HG03280 (cell line): ENCODE measurements at regions not wholly inside any gene's neighbourhood (a gene's known extent, or its start where the extent isn't known, plus 50 kb on each side); places are given as distances from the start of the nearest gene placed in this dataset.

Source experiments
- ATAC-seq: cut with Tn5 transposase; IDR thresholded peaks from one replicate; pipeline ENCODE4 v1.9.1; 2021; ENCODE audit warnings: mild to moderate bottlenecking, moderate library complexity; ENCODE audit not compliant: unreplicated experiment

DNA sequence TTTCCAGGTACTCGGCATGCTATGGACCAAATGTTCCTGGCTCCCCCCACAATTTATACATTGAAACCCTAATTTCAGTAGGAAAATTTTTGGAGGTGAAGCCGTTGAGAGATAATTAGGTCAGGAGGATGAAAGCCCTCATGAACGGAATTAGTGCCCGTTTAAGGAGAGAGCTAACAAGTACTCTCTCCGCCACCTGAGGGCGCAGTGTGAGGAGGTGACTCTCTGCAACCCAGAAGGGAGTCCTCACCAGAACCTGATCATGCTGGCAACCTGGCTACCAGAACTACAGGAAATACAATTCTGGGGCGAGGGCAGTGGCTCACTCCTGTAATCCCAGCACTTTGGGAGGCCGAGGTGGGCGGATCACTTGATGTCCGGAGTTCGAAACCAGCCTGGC lies 397.8 kb downstream of the SLITRK5 start:
- ATAC-seq = no peak

DNA sequence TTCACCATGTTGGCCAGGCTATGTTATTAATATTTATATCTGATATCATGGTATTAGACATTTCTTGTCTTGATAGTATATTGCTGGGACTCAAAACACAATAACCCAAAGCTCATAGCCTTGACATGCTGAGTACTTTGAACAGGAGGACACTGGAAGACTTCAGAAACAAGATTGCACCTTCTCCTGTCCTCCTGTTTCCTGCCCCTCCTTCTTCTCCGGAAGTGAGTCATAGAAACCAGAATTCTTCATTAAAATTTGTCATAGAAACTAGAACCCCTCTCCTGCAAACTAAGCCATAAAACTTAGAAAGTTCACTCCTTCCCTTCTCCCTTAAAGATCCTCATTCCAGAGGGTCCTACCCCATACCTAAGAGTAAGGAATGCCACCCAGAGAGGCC lies 400.2 kb downstream of the SLITRK5 start:
- ATAC-seq = no peak

DNA sequence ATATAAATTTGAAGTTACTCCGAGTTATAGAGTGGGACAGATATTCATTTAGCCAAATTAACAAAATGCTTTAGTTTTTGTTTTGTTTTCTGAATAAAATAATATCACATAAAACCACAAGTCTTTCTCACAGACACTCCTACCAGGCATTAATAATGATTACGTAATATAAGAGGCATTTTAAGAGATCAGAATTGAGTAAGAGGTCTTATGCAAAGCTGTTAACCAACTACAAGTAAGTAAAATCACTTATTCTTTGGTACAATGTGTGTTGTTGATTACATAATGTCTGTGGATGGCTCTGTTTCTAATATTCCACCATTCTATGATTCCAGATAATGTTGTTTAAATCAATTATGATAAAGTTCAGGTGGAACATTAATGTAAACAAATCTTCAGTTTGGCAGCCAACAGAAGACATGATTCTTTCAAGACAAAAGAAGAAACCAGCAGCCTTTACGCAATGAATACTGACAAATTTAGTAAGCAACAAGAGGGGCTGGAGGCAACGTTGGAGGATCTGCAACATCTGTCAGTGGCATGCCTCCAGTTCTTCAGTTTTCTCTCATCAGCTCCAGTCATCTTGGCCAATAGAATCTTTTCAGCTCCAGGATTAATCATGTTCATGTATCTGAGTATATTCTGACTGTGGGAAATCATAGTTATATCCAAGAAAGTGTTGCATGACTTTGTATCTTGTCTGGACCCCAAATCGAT lies 403.8 kb downstream of the SLITRK5 start:
- no peak for ATAC-seq

DNA sequence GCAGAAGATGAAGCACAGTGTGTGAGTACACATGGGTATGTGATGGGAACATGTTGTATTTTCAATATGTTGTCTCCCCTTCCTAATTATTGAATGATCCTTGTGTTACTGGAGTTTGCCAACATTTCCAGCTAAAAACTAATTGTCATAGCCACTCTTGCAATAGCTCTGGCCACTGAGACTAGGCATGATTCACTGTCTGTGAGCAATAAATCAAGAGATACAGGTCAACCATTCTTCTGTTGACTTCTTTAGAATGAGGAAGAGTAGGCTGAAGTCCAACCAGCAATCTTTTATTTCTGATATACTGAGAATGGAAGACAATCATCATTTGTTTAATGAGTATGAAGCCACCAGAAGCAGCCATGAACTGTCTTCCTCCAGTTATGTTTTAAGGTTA lies 413.9 kb downstream of the SLITRK5 start:
- ATAC-seq = no peak

DNA sequence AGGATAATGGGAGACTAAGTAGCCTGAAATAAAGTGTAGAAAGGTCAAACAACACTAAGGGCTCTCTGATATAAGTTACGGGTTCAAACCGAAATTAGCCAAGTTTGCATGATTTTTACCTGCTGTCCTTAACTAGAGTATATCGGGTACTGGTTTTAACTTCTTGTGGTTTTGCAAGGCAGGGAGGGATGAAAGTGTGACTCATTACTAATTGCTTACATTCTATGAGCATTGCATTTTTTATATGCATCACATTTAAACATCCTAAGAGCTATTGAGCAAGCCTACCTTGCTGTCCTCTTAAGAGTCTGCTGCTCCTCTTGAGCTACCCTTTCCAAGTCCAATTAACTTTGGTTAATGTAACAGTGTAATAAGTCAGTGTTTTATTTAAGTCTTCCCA lies 415.4 kb downstream of the SLITRK5 start:
- no peak for ATAC-seq

DNA sequence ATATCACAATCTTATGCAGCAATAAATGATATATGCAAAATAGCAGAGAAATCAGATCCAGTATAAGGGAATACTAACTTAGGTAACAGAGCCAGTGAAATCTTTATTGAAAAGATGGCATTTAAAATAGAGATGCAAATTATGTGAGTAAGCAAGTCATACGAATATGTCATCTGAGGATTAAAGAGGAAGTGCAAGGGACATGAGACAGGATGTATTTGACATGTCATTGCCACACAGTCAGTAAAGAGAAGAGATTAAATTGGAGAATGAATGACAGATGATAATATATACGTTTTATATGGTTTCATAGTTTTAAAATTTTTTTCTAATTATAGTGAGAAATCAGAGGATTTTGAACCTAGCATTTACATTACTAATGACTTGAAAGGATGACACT lies 426.4 kb downstream of the SLITRK5 start:
- no peak for ATAC-seq

DNA sequence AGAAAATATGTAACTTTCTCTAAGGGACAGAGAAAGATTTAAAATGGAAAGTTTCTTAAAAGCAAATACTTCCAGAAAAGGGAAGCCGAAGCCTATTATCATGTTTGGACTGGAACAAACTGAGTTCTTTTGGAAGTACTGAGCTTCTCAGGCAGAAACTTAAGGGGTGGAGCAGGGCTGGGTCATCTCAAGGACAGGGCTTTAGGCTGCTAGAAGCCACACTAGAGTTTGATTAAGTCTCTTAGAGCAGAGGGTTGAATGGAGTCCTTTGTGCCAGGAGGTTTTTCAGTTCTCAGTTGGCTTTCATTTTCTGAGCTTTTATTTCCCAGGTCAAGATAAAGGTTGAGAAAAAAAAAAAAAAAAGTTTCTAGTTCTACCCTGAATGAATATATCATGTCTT lies 432.7 kb downstream of the SLITRK5 start:
- no peak for ATAC-seq

DNA sequence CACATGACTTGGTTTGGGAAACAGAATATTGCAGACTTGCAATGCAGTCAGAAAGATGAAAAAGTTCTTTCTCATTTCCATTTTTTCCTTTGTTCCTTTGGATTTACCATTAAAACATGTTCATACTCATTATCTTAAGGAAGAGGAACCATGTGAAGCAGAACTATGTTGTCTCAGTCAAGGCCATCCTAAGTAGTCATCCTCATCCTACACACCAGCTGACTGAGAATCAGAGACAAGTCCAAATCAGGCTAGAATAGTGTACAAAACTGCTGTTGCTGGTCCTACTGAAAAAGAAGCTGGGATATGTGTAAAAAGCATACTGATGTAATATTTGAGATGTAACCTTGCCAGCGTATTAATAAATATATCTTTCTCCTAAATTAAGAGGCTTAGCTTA lies 433.4 kb downstream of the SLITRK5 start:
- no peak for ATAC-seq

DNA sequence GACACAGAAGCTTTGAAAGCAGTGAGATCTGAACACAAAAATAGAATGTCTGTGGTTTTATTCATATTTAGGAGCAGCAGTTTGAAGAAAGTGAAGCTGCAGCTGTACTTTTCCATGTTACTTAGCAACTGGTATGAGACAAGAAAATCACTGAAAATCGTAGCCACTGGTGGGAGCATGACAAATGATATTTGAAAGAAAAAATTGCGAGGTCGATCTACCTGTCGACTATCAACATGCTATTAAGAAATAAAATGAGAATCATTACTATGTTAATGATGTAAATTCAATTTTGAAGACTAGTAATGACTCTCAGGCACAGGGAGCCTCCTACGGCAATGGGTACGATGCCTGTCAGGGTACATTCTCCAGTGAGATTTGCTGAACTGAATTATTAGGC lies 436.4 kb downstream of the SLITRK5 start:
- ATAC-seq = no peak

DNA sequence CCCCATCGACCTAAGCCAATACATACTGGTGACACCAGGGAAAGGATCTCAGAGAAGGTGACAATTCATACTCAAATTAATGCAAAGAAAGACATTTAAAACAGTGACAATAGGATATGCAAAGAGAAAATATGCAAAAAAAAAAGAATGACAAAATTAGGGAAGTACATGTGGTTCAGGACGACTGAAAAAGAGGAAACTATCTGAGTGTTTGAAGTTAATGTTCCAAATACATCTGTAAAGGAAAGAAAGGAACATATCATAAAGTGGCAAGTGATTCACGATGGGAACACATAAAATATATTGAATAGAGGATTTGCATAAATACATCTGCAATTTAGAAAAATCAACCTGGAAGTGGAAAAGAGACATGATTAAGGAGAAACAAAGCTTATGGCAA lies 441.4 kb downstream of the SLITRK5 start:
- ATAC-seq = no peak

DNA sequence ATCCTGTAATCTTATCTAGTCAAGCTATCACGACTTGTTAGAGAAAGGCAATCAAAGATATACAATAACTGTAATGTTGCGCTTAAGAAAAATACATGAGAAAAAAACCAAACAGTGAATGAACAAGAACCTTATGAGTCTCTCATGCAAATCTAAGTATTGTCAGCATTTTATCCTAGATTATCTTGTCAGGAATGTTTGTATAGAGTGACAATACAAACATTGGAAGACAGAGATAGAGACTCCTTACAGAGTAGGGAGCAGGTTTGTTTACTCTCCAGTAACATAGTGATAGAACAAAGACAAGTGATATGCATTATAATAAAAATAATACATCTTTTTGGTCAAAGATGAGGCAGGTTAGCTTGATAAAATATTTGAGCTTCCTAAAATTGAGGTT lies 444.8 kb downstream of the SLITRK5 start:
- ATAC-seq = no peak

DNA sequence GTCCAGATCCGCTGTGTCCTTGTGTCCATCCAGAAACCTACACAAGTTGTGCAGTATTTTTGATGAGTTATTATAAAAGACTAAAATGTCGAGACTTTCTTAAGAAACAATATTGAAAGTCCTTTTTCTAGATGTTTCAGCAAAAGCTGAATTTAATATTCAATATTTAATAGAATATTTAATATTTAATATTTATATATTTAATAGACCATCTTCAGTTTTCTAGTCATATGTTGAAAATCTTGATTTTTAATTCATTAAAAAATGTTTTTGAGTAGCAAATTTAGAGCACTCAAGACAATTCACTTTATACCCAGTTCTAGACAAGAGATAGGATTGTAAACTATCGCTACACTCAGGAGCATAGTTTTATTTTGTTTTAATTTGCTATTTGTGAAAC lies 447.8 kb downstream of the SLITRK5 start:
- ATAC-seq = no peak

DNA sequence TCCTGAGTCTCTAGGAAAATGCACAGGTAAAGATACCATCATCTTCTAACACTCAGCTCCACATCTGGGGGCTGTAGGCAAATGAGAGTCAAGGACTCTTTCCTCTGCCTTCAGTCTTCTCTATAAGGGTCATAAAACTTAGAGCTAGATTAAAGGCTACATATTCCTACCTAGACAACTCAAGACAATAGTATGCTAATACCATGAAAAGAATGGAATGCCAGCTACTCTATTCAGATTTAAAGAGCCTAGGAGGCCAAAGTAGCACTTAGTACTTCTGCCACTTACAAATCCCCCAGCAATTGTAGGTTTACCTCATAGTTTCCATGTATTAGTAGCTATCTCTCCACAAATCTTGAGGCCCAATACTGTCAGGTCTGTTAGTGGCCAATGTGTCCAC lies 453.0 kb downstream of the SLITRK5 start:
- ATAC-seq = no peak

DNA sequence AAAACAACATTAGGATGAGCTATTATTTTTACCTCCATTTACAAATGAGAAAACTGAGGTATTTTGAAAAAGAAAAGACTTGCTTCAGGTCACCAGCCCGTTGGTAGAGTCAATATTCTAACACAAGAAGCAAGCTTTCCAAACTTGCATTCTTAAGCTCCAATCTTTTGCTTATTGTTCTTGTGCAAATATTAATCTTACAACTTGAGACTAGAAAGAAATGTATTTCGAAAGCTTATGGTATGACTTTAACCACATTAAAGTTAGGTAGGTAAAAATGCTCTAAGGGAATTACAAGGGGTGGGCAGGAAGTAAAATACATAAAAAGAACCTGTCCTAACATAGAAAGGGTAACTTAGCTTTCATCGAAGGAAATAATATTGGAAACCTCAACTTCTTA lies 453.9 kb downstream of the SLITRK5 start:
- ATAC-seq = no peak

DNA sequence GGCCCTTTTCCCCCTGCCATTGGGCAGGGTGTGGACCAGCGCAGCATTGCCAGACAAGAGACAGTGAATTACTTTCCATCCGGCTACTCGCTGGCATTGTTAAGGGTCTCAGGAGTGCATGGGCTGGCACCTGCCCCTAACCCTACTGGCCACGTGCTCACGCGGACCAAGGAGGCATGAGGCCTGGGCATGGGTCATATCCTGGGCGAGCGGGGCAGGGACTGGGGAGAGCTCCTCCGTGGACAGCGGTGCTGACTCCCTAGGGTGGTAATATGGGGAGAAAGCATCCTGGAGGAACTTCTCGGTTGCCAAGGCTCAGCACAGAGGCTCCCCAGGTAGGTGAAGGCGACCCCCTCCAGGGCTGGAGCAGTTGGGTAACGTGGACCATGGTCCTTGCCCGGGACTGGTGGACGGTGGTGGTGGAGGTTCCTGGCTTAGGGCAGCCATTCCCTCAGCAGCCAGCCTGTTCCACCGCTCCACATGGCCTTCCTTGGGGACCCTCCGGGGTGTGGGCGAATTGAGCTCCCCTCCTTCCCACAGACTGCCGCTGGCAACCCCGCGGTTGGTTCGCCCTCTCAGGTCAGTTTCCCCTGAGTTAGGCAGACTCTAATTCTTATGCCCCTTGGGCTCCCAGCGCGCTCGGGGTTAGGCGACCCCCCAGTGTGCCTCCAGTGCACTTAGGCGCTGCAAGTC lies 465.1 kb downstream of the SLITRK5 start:
- no peak for ATAC-seq

DNA sequence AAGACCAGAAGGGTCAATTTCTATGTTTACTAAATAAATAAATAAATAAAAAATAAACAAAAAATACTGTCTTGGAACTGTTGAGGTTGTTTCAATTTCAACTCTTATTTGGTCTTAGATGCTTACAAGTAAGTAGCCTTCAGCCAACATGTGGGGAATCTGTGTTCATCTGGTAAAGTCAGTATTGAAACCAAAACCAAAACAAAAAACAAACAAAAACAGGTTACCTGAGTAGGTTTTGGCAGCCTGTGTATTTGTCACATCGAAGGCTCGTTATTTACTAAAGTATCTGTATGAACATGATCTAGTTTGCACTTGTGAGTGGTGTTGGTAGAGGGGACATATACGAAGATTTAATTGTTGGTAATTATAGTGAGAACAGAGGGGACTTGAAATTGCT lies 471.5 kb downstream of the SLITRK5 start:
- no peak for ATAC-seq

DNA sequence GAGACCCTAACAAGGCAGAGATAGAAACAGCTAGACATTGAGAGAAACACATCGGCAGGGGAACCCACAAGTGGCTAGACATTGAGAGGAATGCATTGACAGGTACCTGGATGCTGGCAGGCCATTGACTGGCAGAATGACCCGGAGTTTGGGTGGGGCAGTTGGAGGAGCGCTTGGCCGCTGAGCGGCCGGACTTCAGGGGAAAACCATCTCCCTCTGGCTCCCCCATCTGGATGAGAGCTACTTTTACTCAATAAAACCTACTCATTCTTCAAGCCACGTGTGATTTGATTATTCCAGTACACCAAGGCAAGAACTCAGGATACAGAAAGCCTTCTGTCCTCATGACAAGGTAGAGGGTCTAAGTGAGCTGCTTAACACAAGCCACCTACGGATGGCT lies 473.4 kb downstream of the SLITRK5 start:
- no peak for ATAC-seq

DNA sequence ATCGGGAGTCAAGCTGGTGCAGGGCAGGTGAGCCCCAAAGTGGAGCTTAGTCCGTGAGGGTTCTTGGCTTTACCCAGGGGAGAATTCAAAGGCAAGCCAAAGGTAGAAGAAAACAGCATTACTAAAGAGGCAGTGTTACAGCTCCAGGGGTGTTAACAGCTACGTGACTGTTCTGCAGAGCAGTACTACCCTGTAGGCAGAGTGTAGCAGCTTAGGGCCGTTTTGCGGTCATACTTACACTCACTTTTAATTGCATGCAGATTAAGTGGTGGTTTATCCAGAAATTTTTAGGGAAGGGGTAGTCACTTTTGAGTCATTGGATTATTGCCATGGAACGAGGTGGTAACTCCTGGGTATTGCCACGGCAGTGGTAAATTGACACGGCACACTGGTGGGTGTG lies 482.2 kb downstream of the SLITRK5 start:
- ATAC-seq = no peak

DNA sequence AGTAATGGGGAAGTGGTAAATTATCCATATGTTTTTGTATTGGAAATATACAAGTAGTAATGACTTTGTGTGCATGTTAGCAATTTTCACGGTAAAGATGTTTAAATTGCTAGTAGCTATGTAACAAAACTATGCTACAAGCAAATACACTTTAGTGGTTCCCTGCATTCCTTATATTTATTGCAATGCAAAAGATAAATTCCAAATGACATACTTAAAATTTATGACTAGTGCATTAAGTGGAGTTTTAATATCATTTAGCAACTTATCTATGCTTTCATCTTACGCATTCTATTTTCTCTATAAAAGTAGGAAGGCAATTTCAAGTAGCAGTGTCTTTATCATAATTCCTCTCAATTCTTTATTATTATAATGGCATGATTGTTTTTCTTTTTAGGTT lies 482.8 kb downstream of the SLITRK5 start:
- ATAC-seq = no peak

DNA sequence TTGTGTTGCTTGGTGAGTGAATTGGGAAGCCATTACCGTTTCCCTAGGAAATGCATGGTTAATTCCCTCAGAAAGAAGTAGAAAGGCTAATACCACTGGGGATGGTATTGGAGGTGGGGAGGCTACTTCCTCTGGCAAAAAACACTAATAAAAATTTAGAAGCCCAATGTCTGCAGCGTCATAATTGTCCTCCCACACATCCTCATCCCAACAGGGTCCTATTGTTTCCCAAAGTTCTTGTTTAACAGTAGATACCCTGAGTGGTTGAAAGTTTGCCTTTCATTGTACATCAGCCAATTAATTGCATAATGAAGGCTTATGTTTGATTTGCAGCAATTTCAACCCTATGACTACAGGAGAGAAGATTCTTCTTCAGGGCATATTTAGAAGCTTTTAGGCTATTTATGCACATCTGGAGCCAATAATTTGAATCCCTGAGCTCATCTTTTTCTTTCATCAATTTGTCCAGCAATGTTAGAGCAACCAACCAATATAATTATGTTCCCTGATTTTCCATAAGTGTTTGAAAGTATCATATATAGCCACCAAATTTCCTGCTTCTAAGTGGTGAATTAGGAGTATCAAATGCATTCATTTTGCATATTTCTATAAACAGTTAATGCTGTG lies 491.0 kb downstream of the SLITRK5 start:
- ATAC-seq = no peak

DNA sequence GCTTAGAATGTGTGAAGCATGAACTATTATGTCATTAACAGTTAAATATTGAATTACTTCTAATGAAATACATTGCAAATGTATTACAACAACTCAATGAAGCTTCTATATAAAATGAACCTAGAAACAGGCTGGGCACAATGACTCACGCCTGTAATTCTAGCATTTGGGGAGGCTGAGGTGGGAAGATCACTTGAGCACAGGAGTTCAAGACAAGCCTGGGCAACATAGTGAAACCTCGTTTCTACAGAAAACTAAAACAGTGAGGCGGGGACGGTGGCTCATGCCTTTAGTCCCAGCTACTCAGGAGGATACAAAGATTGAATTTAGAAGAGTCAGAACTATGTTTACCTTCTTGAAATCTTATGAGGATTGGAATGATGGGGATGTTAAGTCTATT lies 505.1 kb downstream of the SLITRK5 start:
- ATAC-seq = no peak

DNA sequence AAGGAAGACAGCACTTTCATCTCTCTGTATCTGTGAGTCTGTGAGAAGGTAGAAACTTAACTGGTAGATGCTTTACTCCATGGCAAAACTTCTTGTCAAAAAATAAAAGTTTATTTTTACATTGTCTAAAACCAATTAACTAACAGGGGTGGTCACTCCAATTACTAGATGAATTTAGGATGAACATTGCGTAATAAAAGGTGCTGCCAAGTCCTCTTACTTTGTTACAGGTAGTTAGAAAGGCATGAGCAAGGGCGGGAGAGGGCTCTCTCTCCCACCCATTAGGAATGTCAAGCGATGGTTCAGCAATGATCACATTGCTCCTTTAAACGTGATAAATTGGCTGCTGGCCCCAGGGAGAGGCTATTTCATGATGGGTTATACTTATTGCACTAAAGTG lies 512.3 kb downstream of the SLITRK5 start:
- no peak for ATAC-seq
